Sciatic nerve (tissue), 2 donors: ENCODE measurements at regions not wholly inside any gene's neighbourhood (a gene's known extent, or its start where the extent isn't known, plus 50 kb on each side); places are given as distances from the start of the nearest gene placed in this dataset.
"Not testable (repeated sequence)": the region's sequence is repeated elsewhere in the genome, so short reads cannot be mapped to it uniquely, and the experiment has no call there.

ENCODE experiments used
- ATAC-seq: fragments of 200-7000 bp; cut with Tn5 transposase; one replicate; pipeline ENCODE4 v1.9.1; 2020; ENCODE audit warnings: mild to moderate bottlenecking, moderate library complexity
- DNase-seq: peaks from one replicate; pipeline ENCODE4 v3.0.0-alpha.2; 2020; ENCODE audit warnings: low spot score
- intact Hi-C: fragments of 100-400 bp; cut with DNase I; formaldehyde crosslinking; loops from one replicate; pipeline ENCODE4 v1.14.2; 2022
- donor health status: DM: no; HTN: no; CAD: no.
- donor health status: DM: no; HTN: no; CAD: no.

- ATAC-seq (no peak), DNase-seq (no peak)
- intact Hi-C loops, result no loop called here
Measured at GRCh38 chr1:866095-866494, 57.6 kb upstream of the SAMD11 start.

- DNase-seq, intact Hi-C loops, ATAC-seq: not testable (repeated sequence)
Measured at GRCh38 chr1:866631-867299, 57.0 kb upstream of the SAMD11 start.

- intact Hi-C loops, ATAC-seq, DNase-seq: not testable (repeated sequence)
Measured at GRCh38 chr1:867550-867949, 56.2 kb upstream of the SAMD11 start.

- ATAC-seq (no peak), DNase-seq (peak; percentile 80)
- intact Hi-C loops, result no loop called here
Measured at GRCh38 chr1:869499-870244, 54.1 kb upstream of the SAMD11 start.
